Cerebellar cortex (tissue), 1 donor: ENCODE measurements at regions not wholly inside any gene's neighbourhood (a gene's known extent, or its start where the extent isn't known, plus 50 kb on each side); places are given as distances from the start of the nearest gene placed in this dataset.
A peak's percentile ranks its signal among the peaks of the same experiment; 100 is the strongest.
"Not testable (repeated sequence)": the region's sequence is repeated elsewhere in the genome, so short reads cannot be mapped to it uniquely, and the experiment has no call there.

Experiments
- DNase-seq: peaks from one replicate; pipeline ENCODE4 v3.0.0-alpha.2; 2015; ENCODE audit warnings: low spot score

- peak; percentile 16 for DNase-seq
Measured at GRCh38 chr10:28444031-28444430, 88.9 kb upstream of the WAC start.

GRCh38 chr10:28445516-28445915, 87.4 kb upstream of the WAC start:
- no peak for DNase-seq

GRCh38 chr10:28449382-28449781, 83.5 kb upstream of the WAC start:
- no peak for DNase-seq

GRCh38 chr10:28449926-28450325, 83.0 kb upstream of the WAC start:
- DNase-seq = peak; percentile 48

- no peak for DNase-seq
Measured at GRCh38 chr10:28453926-28454325, 79.0 kb upstream of the WAC start.

GRCh38 chr10:28457110-28457509, 75.8 kb upstream of the WAC start:
- no peak for DNase-seq

GRCh38 chr10:28457873-28458272, 75.0 kb upstream of the WAC start:
- DNase-seq = not testable (repeated sequence)

GRCh38 chr10:28459453-28460144, 73.3 kb upstream of the WAC start:
- DNase-seq = no peak

- peak; percentile 68 for DNase-seq
Measured at GRCh38 chr10:28463141-28463540, 69.8 kb upstream of the WAC start.

- peak; percentile 99 for DNase-seq
Measured at GRCh38 chr10:28463676-28464395, 69.1 kb upstream of the WAC start.

GRCh38 chr10:28467615-28468014, 65.3 kb upstream of the WAC start:
- DNase-seq = peak; percentile 60

GRCh38 chr10:28468707-28469483, 64.0 kb upstream of the WAC start:
- DNase-seq = no peak

GRCh38 chr10:28470873-28471651, 61.9 kb upstream of the WAC start:
- DNase-seq = no peak

GRCh38 chr10:28471652-28472050, 61.3 kb upstream of the WAC start:
- peak; percentile 95 for DNase-seq

- DNase-seq = no peak
Measured at GRCh38 chr10:28478646-28479045, 54.3 kb upstream of the WAC start.

GRCh38 chr10:28479425-28479865, 53.5 kb upstream of the WAC start:
- DNase-seq = no peak

GRCh38 chr10:28479927-28480627, 52.8 kb upstream of the WAC start:
- DNase-seq = no peak

- peak; percentile 95 for DNase-seq
Measured at GRCh38 chr10:28480628-28480965, 52.3 kb upstream of the WAC start.

- not testable (repeated sequence) for DNase-seq
Measured at GRCh38 chr10:28481346-28481745, 51.6 kb upstream of the WAC start.

GRCh38 chr10:28481968-28482367, 51.0 kb upstream of the WAC start:
- no peak for DNase-seq
